ENCODE measurements at regions not wholly inside any gene's neighbourhood (a gene's known extent, or its start where the extent isn't known, plus 50 kb on each side); places are given as distances from the start of the nearest gene placed in this dataset.

DNA sequence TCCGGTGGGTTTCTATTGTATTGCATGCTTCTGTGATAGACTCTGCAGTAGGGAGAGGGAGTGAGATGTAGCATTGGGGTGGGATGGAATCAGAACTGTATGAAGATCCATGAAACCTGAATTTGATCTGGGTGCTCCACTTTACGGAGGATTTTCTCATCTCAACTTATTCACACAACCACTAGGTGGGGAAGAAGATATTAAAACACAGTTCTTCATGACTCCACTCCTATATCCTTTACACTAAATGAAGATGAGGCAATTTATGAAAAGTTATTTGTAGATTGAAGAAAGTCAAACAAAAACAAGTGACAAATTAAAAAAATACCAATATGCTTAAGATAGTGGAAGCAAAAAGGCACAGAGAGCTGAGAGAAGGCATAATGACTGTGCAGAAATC is 92.6 kb upstream of the PDGFD start (continued):
- TF ChIP-seq, protein P1, sequence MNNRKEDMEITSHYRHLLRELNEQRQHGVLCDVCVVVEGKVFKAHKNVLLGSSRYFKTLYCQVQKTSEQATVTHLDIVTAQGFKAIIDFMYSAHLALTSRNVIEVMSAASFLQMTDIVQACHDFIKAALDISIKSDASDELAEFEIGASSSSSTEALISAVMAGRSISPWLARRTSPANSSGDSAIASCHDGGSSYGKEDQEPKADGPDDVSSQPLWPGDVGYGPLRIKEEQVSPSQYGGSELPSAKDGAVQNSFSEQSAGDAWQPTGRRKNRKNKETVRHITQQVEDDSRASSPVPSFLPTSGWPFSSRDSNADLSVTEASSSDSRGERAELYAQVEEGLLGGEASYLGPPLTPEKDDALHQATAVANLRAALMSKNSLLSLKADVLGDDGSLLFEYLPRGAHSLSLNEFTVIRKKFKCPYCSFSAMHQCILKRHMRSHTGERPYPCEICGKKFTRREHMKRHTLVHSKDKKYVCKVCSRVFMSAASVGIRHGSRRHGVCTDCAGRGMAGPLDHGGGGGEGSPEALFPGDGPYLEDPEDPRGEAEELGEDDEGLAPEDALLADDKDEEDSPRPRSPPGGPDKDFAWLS (CRISPR knock-in tag; IDR thresholded peaks at IDR 0.05; ENCODE audit: borderline replicate concordance), result no peak
- no peak for TF ChIP-seq ZNF24 (IDR thresholded peaks at IDR 0.05)

DNA sequence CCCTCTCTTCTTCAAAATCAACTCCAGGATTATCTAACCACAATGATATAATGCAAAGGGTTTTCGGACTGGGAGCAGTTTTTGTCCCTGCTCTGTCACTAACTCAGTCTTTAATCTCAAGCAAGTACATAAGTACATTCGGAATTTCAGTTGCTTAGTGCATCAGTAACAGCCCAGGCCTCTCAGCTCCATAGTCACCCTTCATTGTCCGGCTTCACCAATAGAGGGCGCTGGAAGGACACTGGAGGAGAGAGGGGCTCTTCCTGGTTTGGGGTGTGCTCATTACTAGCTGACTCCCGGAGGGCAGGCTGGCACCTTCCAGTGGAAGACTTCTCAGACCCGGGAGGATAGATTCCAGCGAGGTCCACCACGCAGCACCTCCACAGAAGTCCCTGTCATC is 90.4 kb upstream of the PDGFD start:
- ChIA-PET CTCF (ENCODE audit: low intra/inter-chr PET ratio, low total read pairs) (no interaction called here), POLR2A (no interaction called here)
- DNase-seq (ENCODE audit: low spot score), result peak; percentile 24
- 17% methylated on average over 4 of the region's 8 CpGs for WGBS (ENCODE audit: low lambda C conversion rate)
- H3K4me3 ChIP-seq (replicated peaks in 1 of 3; ENCODE audit: insufficient read depth in 1 of 3, low read depth in 2 of 3, low read length in 3 of 3), result no peak overlapping the region
- BruUV-seq (replicated peaks), result no TSS peak
- no peaks in the 10 kb centered on the region for H3K4me1 ChIP-seq (ENCODE audit: insufficient read depth, low read length)
- no peaks in the 10 kb centered on the region for H3K9me3 ChIP-seq (ENCODE audit: low read length)
- no peaks in the 10 kb centered on the region for H3K79me2 ChIP-seq (ENCODE audit: insufficient read depth, low read length)
- intact Hi-C loops (cut with micrococcal nuclease; ENCODE audit: unreplicated experiment), result loop anchor here (1.0 kb wide), 1 partner anchor 572 kb away; no protein-coding TSS in a partner anchor
- no peak overlapping the region for H2AFZ ChIP-seq (ENCODE audit: low read length)
- no peaks in the 10 kb centered on the region for H4K20me1 ChIP-seq (ENCODE audit: insufficient read depth, low read length)
- no peak overlapping the region for H3K4me2 ChIP-seq (ENCODE audit: low read depth, low read length)
- TF ChIP-seq STAG1 (CRISPR knock-in tag; IDR thresholded peaks at IDR 0.05), result peak; percentile 45; the same call in 1 of the 2 replicates
- TF ChIP-seq ZNF24 (IDR thresholded peaks at IDR 0.05), result no peak
- TF ChIP-seq, protein P2, sequence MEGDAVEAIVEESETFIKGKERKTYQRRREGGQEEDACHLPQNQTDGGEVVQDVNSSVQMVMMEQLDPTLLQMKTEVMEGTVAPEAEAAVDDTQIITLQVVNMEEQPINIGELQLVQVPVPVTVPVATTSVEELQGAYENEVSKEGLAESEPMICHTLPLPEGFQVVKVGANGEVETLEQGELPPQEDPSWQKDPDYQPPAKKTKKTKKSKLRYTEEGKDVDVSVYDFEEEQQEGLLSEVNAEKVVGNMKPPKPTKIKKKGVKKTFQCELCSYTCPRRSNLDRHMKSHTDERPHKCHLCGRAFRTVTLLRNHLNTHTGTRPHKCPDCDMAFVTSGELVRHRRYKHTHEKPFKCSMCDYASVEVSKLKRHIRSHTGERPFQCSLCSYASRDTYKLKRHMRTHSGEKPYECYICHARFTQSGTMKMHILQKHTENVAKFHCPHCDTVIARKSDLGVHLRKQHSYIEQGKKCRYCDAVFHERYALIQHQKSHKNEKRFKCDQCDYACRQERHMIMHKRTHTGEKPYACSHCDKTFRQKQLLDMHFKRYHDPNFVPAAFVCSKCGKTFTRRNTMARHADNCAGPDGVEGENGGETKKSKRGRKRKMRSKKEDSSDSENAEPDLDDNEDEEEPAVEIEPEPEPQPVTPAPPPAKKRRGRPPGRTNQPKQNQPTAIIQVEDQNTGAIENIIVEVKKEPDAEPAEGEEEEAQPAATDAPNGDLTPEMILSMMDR (CRISPR knock-in tag; IDR thresholded peaks at IDR 0.05), result peak; percentile 71
- no peak for TF ChIP-seq SP4 (CRISPR knock-in tag; IDR thresholded peaks at IDR 0.05)
- TF ChIP-seq KDM5B (CRISPR knock-in tag; IDR thresholded peaks at IDR 0.05; ENCODE audit: borderline replicate concordance), result no peak
- TF ChIP-seq, protein P3, sequence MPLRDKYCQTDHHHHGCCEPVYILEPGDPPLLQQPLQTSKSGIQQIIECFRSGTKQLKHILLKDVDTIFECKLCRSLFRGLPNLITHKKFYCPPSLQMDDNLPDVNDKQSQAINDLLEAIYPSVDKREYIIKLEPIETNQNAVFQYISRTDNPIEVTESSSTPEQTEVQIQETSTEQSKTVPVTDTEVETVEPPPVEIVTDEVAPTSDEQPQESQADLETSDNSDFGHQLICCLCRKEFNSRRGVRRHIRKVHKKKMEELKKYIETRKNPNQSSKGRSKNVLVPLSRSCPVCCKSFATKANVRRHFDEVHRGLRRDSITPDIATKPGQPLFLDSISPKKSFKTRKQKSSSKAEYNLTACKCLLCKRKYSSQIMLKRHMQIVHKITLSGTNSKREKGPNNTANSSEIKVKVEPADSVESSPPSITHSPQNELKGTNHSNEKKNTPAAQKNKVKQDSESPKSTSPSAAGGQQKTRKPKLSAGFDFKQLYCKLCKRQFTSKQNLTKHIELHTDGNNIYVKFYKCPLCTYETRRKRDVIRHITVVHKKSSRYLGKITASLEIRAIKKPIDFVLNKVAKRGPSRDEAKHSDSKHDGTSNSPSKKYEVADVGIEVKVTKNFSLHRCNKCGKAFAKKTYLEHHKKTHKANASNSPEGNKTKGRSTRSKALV (CRISPR knock-in tag; IDR thresholded peaks at IDR 0.05), result no peak
- no peaks in the 10 kb centered on the region for H3K36me3 ChIP-seq (replicated peaks in 1 of 2; ENCODE audit: control insufficient read depth in 1 of 2, insufficient read depth in 2 of 2, low read length in 2 of 2)
- no peak overlapping the region for H3K27ac ChIP-seq (ENCODE audit: extremely low read length, insufficient read depth, low read length)
- no peak for FAIRE-seq
- no peak overlapping the region for H3K9ac ChIP-seq (ENCODE audit: insufficient read depth, low read depth, low read length)
- H3K27me3 ChIP-seq (ENCODE audit: control insufficient read depth in 1 of 2, insufficient read depth in 2 of 2, low read length in 2 of 2), result no peaks in the 10 kb centered on the region
- in situ Hi-C loops (cut with HindIII; ENCODE audit: extremely low pct_ligation_motif_present, low pct_unique_long_range_greater_than_20kb), result no loop called here
- peak; percentile 76 for ATAC-seq
